Keratinocyte (primary cell): ENCODE measurements at regions not wholly inside any gene's neighbourhood (a gene's known extent, or its start where the extent isn't known, plus 50 kb on each side); places are given as distances from the start of the nearest gene placed in this dataset.

Experiments used
- DNase-seq: peaks from one replicate; pipeline ENCODE4 v3.0.0-alpha.2; 2011; ENCODE audit warnings: low read depth, missing footprints, low spot score
- FAIRE-seq: peaks from 2 replicates; lab custom pipeline; 2011; peaks lifted over from hg19 to GRCh38; lab: Jason Lieb, UNC
- H2AFZ ChIP-seq: 2 replicates; pipeline ENCODE4 v1.6.0; 2012; ENCODE audit warnings: low read length, control low read depth, inconsistent platforms; ENCODE audit not compliant: control insufficient read depth
- H3K27ac ChIP-seq: 2 replicates; pipeline ENCODE4 v1.5.1; 2011; ENCODE audit warnings: low read length; ENCODE audit not compliant: control insufficient read depth, insufficient read depth
- H3K27me3 ChIP-seq: 3 replicates; pipeline ENCODE4 v1.6.0; 2011; ENCODE audit warnings: low read length; ENCODE audit not compliant: control insufficient read depth, insufficient read depth; ENCODE audit errors: extremely low read depth
- H3K36me3 ChIP-seq, 2 experiments: 2 replicates in 1 of 2; 3 replicates in 1 of 2; pipeline ENCODE4 v1.5.1; 2011; ENCODE audit warnings: low read length in 2 of 2, mild to moderate bottlenecking in 1 of 2; ENCODE audit not compliant: control insufficient read depth in 2 of 2, insufficient read depth in 2 of 2; ENCODE audit errors: extremely low read depth in 1 of 2
- H3K4me1 ChIP-seq: 3 replicates; pipeline ENCODE4 v1.5.1; 2011; ENCODE audit warnings: low read length; ENCODE audit not compliant: control insufficient read depth, insufficient read depth; ENCODE audit errors: extremely low read depth
- H3K4me2 ChIP-seq: 3 replicates; pipeline ENCODE4 v1.6.0; 2011; ENCODE audit warnings: low read depth, low read length; ENCODE audit not compliant: control insufficient read depth, insufficient read depth; ENCODE audit errors: extremely low read depth
- H3K4me3 ChIP-seq, 3 experiments: fragments of 200-600 bp in 1 of 3; sonication (generic) in 1 of 3; 2 replicates in 2 of 3; 3 replicates in 1 of 3; pipeline ENCODE4 v1.5.1; 2011 to 2016; ENCODE audit warnings: low read length in 3 of 3, mild to moderate bottlenecking in 3 of 3, control low read depth in 2 of 3, inconsistent platforms in 1 of 3, low read depth in 1 of 3, mixed read lengths in 1 of 3, mixed run types in 1 of 3, moderate library complexity in 1 of 3; ENCODE audit not compliant: control insufficient read depth in 2 of 3, insufficient read depth in 2 of 3; ENCODE audit errors: extremely low read depth in 1 of 3
- H3K79me2 ChIP-seq: 2 replicates; pipeline ENCODE4 v1.6.0; 2012; ENCODE audit warnings: low read length; ENCODE audit not compliant: control insufficient read depth, insufficient read depth
- H3K9ac ChIP-seq: 3 replicates; pipeline ENCODE4 v1.6.0; 2011; ENCODE audit warnings: low read length; ENCODE audit not compliant: control insufficient read depth, insufficient read depth; ENCODE audit errors: extremely low read depth
- H3K9me1 ChIP-seq: 3 replicates; pipeline ENCODE4 v1.6.0; 2011; ENCODE audit warnings: low read length; ENCODE audit not compliant: control insufficient read depth, insufficient read depth; ENCODE audit errors: extremely low read depth
- H3K9me3 ChIP-seq: 2 replicates; pipeline ENCODE4 v1.5.1; 2012; ENCODE audit warnings: low read depth, low read length; ENCODE audit not compliant: control insufficient read depth
- H4K20me1 ChIP-seq: 3 replicates; pipeline ENCODE4 v1.6.0; 2011; ENCODE audit warnings: low read length; ENCODE audit not compliant: control insufficient read depth, insufficient read depth; ENCODE audit errors: extremely low read depth
- EZH2 ChIP-seq: IDR thresholded peaks from one replicate; pipeline ENCODE4 v1.6.1; 2012; ENCODE audit warnings: inconsistent platforms, mild to moderate bottlenecking, low read length, moderate library complexity
- dilution Hi-C: fragments of 300-500 bp; cut with MboI; formaldehyde crosslinking; loops from one replicate; pipeline ENCODE4 v1.7.0; 2020; ENCODE audit warnings: low sequenced_read_pairs; ENCODE audit not compliant: extremely low pct_ligation_motif_present
- TF ChIP-seq, protein P1 (sequence below), 3 experiments: IDR thresholded peaks in 1 of 3; conservative IDR thresholded peaks in 1 of 3; optimal IDR thresholded peaks in 1 of 3; 2 replicates in 2 of 3; 3 replicates in 1 of 3; pipeline versions ENCODE3 to v1.5.1; 2011; ENCODE audit warnings: low read length in 3 of 3, mild to moderate bottlenecking in 3 of 3, moderate library complexity in 2 of 3, control low read depth in 1 of 3, inconsistent platforms in 1 of 3; ENCODE audit not compliant: insufficient read depth in 2 of 3; ENCODE audit errors: extremely low read depth in 1 of 3

DNA sequence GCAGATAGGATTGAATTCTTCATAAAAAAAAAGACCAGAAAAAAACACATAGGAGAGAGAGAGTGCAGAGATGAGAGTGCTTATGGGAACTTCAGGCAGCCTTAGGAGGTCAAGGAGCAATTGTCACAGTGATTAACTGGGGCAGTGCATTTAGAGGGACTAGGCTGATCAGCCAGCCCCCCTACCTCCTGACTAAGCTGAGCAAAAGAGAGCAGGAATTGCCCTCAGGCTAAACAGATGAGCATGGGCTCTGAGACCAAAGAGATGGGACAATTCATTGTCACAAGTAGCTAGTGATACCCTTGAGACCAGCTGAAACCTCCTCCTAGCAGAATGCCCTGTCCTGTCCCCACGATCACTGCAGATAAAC lies 124.0 kb downstream of the BTG1 start:
- H3K79me2 ChIP-seq: no peaks in the 10 kb centered on the region
- no peak overlapping the region for H3K4me3 ChIP-seq
- H3K27me3 ChIP-seq: no peaks in the 10 kb centered on the region
- H3K27ac ChIP-seq: no peak overlapping the region
- no peak overlapping the region for H2AFZ ChIP-seq
- FAIRE-seq (no peak), DNase-seq (no peak)
- no peak overlapping the region for H3K9ac ChIP-seq
- H3K36me3 ChIP-seq: no peaks in the 10 kb centered on the region
- TF ChIP-seq, protein P1, sequence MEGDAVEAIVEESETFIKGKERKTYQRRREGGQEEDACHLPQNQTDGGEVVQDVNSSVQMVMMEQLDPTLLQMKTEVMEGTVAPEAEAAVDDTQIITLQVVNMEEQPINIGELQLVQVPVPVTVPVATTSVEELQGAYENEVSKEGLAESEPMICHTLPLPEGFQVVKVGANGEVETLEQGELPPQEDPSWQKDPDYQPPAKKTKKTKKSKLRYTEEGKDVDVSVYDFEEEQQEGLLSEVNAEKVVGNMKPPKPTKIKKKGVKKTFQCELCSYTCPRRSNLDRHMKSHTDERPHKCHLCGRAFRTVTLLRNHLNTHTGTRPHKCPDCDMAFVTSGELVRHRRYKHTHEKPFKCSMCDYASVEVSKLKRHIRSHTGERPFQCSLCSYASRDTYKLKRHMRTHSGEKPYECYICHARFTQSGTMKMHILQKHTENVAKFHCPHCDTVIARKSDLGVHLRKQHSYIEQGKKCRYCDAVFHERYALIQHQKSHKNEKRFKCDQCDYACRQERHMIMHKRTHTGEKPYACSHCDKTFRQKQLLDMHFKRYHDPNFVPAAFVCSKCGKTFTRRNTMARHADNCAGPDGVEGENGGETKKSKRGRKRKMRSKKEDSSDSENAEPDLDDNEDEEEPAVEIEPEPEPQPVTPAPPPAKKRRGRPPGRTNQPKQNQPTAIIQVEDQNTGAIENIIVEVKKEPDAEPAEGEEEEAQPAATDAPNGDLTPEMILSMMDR (optimal IDR thresholded peaks at IDR 0.05 in 1 of 3, IDR thresholded peaks at IDR 0.05 in 1 of 3, conservative IDR thresholded peaks at IDR 0.05 in 1 of 3; ENCODE audit: extremely low read depth in 1 of 3, insufficient read depth in 2 of 3, low read length in 3 of 3): no peak
- no peak for TF ChIP-seq EZH2
- H3K9me3 ChIP-seq: no peaks in the 10 kb centered on the region
- dilution Hi-C loops: no loop called here
- no peak overlapping the region for H3K4me2 ChIP-seq
- H3K9me1 ChIP-seq: no peaks in the 10 kb centered on the region
- H3K4me1 ChIP-seq: no peaks in the 10 kb centered on the region
- no peaks in the 10 kb centered on the region for H4K20me1 ChIP-seq

DNA sequence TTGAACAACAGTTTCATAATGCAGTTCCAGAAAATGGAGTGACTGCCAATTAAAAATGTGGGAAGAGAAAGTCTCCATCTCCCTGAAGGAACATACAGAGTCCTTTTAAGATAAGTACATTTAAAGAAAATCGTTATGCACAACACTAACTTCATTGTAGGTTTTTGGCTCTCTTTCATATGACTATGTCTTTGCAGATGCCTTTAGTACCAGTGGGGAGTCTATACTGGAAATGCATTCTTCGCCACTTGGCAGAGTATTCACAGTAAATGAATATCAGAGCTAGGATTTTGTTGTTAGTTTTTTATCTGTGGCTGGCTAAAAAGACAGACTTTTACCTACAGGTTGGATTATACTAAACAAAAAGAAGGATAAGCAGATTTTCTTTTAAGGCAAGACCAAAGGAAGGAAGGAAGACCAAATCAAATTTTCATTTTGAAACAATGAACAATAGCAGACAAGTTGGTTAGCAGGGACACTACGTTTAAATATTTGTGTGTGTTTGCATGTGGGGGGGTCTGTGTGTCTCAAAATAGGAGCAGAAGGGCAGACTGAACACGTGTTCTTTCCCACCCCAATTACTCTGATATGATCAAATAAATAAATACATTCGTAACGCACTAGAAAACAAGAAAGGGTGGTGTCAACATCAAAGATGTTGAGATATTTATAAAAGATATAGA lies 124.5 kb downstream of the BTG1 start:
- no peaks in the 10 kb centered on the region for H3K9me3 ChIP-seq
- no peaks in the 10 kb centered on the region for H3K79me2 ChIP-seq
- H4K20me1 ChIP-seq: no peaks in the 10 kb centered on the region
- no peak overlapping the region for H3K4me2 ChIP-seq
- no peak for TF ChIP-seq EZH2
- TF ChIP-seq, protein P1 (optimal IDR thresholded peaks at IDR 0.05 in 1 of 3, IDR thresholded peaks at IDR 0.05 in 1 of 3, conservative IDR thresholded peaks at IDR 0.05 in 1 of 3; ENCODE audit: extremely low read depth in 1 of 3, insufficient read depth in 2 of 3, low read length in 3 of 3): no peak
- H3K27me3 ChIP-seq: no peaks in the 10 kb centered on the region
- no peaks in the 10 kb centered on the region for H3K9me1 ChIP-seq
- H3K4me3 ChIP-seq: no peak overlapping the region
- H3K9ac ChIP-seq: no peak overlapping the region
- no peak overlapping the region for H3K27ac ChIP-seq
- no peaks in the 10 kb centered on the region for H3K36me3 ChIP-seq
- DNase-seq (no peak), FAIRE-seq (no peak)
- no peaks in the 10 kb centered on the region for H3K4me1 ChIP-seq
- H2AFZ ChIP-seq: no peak overlapping the region
- dilution Hi-C loops: no loop called here
